ENCODE measurements at regions not wholly inside any gene's neighbourhood (a gene's known extent, or its start where the extent isn't known, plus 50 kb on each side); places are given as distances from the start of the nearest gene placed in this dataset.

DNA sequence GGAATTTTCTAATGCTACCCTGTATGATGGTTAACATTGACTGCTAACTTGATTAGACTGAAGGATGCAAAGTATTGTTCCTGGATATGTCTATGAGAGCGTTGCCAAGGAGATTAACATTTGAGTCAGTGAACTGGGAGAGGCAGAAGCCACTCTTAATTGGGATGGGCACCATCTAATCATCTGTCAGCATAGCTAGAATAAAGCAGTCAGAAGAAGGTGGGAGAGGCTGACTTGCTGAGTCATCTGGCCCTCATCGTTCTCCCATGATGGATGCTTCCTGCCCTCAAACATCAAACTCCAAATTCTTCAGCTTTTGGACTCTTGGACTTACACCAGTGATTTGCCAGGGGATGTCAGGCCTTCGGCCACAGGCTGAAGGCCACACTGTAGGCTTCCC, 878.5 kb downstream of the PCDH7 start:
- no peak for DNase-seq (ENCODE audit: low read depth)
- no peak overlapping the region for H3K4me3 ChIP-seq (ENCODE audit: low read length)
- H3K9ac ChIP-seq (ENCODE audit: low read length), result no peak overlapping the region
- H3K27me3 ChIP-seq (replicated peaks; ENCODE audit: control insufficient read depth, insufficient read depth, low read length), result no peaks in the 10 kb centered on the region
- H3K36me3 ChIP-seq (ENCODE audit: control insufficient read depth, insufficient read depth, low read length, severe bottlenecking), result no peaks in the 10 kb centered on the region
- H3K4me1 ChIP-seq (ENCODE audit: control insufficient read depth, insufficient read depth, low read length), result no peaks in the 10 kb centered on the region
- H3K9me3 ChIP-seq (ENCODE audit: control insufficient read depth, low read length), result no peaks in the 10 kb centered on the region

DNA sequence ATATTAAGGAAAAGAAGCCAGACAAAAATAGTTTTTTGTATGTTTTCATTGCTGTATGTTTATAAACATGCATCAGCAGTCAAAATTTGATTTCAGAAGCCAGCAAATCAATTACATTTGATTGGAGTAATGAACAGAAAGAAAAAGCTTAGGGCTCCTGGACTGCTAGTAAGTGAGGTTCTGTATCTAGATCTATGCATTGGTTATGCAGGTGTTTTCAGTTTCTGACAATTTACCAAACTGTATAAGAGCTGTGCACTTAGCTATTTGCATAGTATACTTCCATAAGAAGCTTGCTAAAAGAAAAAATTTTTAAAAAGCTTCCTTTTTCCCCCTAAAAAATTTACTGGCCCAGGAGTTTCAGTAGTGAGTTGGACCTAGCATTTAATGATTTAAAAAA, 881.6 kb downstream of the PCDH7 start:
- DNase-seq (ENCODE audit: low read depth), result no peak
- H3K27me3 ChIP-seq (replicated peaks; ENCODE audit: control insufficient read depth, insufficient read depth, low read length), result no peaks in the 10 kb centered on the region
- H3K36me3 ChIP-seq (ENCODE audit: control insufficient read depth, insufficient read depth, low read length, severe bottlenecking), result no peaks in the 10 kb centered on the region
- no peak overlapping the region for H3K4me3 ChIP-seq (ENCODE audit: low read length)
- no peaks in the 10 kb centered on the region for H3K4me1 ChIP-seq (ENCODE audit: control insufficient read depth, insufficient read depth, low read length)
- no peaks in the 10 kb centered on the region for H3K9me3 ChIP-seq (ENCODE audit: control insufficient read depth, low read length)
- no peak overlapping the region for H3K9ac ChIP-seq (ENCODE audit: low read length)

DNA sequence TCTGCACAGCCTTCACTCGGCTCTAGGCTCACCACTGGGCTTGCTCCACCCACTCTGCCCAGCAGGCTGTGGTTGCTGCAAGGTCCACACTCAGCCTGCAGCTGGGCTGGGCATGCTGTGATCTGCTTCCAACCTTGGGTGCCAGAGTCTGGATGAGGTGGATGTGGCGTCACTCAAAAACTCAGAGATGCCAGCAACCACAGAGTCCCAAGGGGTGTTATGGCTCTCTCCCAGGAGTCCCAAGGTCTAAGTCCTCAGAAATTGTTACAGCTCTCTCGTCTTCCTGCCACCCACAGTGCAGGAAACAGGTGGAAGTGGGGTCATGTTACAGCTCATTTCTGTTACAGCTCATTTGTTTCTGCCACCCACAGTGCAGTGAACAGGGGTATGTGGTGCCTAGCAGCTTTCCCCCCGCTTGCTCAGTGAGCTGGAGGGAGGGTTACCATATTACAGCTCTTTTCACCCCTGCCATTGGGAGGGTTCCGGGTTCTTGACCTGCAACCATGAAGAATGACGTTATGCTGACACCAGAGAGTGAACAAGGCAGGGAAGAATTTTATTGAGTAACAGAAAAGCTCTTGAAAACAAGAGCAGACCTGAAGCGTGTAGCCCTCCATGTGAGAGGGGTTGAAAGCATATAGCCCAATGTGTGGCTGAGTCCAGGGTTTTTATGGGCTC, 893.9 kb downstream of the PCDH7 start:
- H3K36me3 ChIP-seq (ENCODE audit: control insufficient read depth, insufficient read depth, low read length, severe bottlenecking), result no peaks in the 10 kb centered on the region
- H3K4me1 ChIP-seq (ENCODE audit: control insufficient read depth, insufficient read depth, low read length), result no peaks in the 10 kb centered on the region
- DNase-seq (ENCODE audit: low read depth), result no peak
- no peak overlapping the region for H3K4me3 ChIP-seq (ENCODE audit: low read length)
- no peaks in the 10 kb centered on the region for H3K9me3 ChIP-seq (ENCODE audit: control insufficient read depth, low read length)
- H3K27me3 ChIP-seq (replicated peaks; ENCODE audit: control insufficient read depth, insufficient read depth, low read length), result no peaks in the 10 kb centered on the region
- no peak overlapping the region for H3K9ac ChIP-seq (ENCODE audit: low read length)

DNA sequence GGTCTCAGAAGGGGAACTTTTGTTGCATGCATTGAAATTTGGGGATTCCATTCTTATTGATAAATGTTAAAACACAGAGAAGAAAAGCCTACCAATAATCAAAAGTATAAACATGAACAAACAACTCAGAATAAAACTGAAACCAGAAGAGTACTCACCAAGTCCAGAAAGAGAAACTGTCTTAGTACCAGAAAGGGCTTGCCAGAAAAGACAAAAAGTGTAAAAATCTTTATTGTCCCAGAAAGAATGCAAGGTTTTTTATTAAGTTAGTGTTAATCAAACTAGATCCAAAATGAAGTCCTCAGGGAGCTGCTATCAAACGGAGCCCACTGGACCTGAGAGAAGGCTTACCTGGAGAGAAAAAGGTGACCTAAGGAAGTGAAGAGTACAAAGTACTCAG, 897.5 kb downstream of the PCDH7 start:
- H3K4me1 ChIP-seq (ENCODE audit: control insufficient read depth, insufficient read depth, low read length), result no peaks in the 10 kb centered on the region
- DNase-seq (ENCODE audit: low read depth), result no peak
- no peaks in the 10 kb centered on the region for H3K27me3 ChIP-seq (replicated peaks; ENCODE audit: control insufficient read depth, insufficient read depth, low read length)
- H3K4me3 ChIP-seq (ENCODE audit: low read length), result no peak overlapping the region
- H3K9me3 ChIP-seq (ENCODE audit: control insufficient read depth, low read length), result no peaks in the 10 kb centered on the region
- H3K36me3 ChIP-seq (ENCODE audit: control insufficient read depth, insufficient read depth, low read length, severe bottlenecking), result no peaks in the 10 kb centered on the region
- H3K9ac ChIP-seq (ENCODE audit: low read length), result no peak overlapping the region

DNA sequence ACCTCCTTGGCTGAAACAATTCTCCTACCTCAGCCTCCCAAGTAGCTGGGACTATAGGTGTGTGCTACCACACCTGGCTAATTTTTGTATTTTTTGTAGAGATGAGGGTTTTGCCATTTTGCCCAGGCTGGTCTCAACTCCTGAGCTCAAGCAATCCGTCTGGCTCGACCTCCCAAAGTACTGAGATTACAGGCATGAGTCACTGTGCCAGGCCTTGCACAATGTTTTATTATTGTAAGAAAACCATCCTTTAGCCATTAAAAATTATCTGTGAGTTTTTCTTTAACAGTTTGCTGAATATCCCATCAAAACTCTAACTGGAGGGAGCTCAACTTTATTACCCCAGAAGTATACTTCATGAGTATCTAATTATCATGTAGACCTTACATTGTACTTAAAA, 900.3 kb downstream of the PCDH7 start:
- Histone ChIP-seq H3K9me3 (ENCODE audit: control insufficient read depth, low read length) (no peaks in the 10 kb centered on the region), H3K27me3 (replicated peaks; ENCODE audit: control insufficient read depth, insufficient read depth, low read length) (no peaks in the 10 kb centered on the region), H3K4me3 (ENCODE audit: low read length) (no peak overlapping the region), H3K4me1 (ENCODE audit: control insufficient read depth, insufficient read depth, low read length) (no peaks in the 10 kb centered on the region), H3K36me3 (ENCODE audit: control insufficient read depth, insufficient read depth, low read length, severe bottlenecking) (no peaks in the 10 kb centered on the region), H3K9ac (ENCODE audit: low read length) (no peak overlapping the region)
- peak; percentile 83 for DNase-seq (ENCODE audit: low read depth)

DNA sequence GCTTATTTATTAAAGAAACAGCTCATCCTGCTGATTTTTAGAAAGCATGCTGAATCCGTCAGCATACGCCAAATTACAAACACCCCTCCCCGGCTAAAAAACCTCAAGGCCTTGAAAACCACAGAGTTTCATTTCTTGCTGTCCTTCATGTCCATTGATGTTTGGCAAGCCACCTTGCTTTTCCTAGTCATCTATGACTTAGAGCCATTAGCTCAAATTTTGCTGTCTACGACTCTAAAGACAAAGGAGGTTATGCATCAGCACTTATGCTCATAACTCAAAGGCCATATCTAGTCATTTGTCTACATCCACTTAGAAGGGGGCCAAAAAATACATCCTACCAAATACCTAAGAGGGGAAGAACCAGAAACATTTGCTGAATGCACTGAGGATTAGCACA, 925.1 kb downstream of the PCDH7 start:
- Histone ChIP-seq H3K9me3 (ENCODE audit: control insufficient read depth, low read length) (no peaks in the 10 kb centered on the region), H3K4me1 (ENCODE audit: control insufficient read depth, insufficient read depth, low read length) (peaks cover 7% of the 10 kb centered on the region), H3K27me3 (replicated peaks; ENCODE audit: control insufficient read depth, insufficient read depth, low read length) (no peaks in the 10 kb centered on the region), H3K4me3 (ENCODE audit: low read length) (no peak overlapping the region), H3K9ac (ENCODE audit: low read length) (no peak overlapping the region), H3K36me3 (ENCODE audit: control insufficient read depth, insufficient read depth, low read length, severe bottlenecking) (no peaks in the 10 kb centered on the region)
- no peak for DNase-seq (ENCODE audit: low read depth)

DNA sequence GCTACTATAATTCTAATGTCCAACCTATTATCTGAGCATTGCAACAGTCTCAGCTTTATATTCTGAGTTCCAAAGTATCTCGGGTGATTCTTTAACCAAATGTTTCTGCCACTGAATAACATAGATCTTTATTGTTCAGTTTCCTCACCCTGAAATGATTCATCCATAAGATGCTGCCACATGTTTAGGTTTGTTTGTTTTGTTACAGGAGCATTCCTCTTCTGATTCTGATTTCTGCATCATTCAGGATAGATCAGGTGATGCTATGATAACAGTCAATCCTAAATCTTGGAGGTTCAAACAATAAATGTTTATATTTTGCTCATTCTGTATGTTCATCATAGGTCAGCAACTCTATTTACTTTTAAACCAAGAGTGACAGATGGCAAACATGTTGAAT, 927.6 kb downstream of the PCDH7 start:
- no peaks in the 10 kb centered on the region for H3K27me3 ChIP-seq (replicated peaks; ENCODE audit: control insufficient read depth, insufficient read depth, low read length)
- H3K4me1 ChIP-seq (ENCODE audit: control insufficient read depth, insufficient read depth, low read length), result peaks cover 7% of the 10 kb centered on the region
- H3K36me3 ChIP-seq (ENCODE audit: control insufficient read depth, insufficient read depth, low read length, severe bottlenecking), result no peaks in the 10 kb centered on the region
- H3K9me3 ChIP-seq (ENCODE audit: control insufficient read depth, low read length), result no peaks in the 10 kb centered on the region
- H3K4me3 ChIP-seq (ENCODE audit: low read length), result no peak overlapping the region
- no peak for DNase-seq (ENCODE audit: low read depth)
- H3K9ac ChIP-seq (ENCODE audit: low read length), result no peak overlapping the region

DNA sequence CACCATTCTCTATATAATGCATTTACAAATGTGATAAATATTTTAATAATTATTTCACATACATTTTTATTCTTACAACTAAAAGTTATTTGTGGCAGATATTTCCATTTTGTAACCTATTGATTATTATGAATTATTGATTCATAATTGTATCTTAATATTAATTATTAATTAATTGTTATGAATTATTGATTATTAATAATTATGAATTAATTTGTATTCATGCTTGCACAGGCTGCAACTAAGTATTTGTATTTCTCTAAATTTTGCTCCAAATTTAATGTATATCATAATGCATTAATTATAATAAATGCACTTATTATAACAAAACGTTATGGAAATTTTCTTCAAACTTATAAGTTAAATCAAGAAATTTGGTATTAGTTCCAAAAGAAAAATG, 929.7 kb downstream of the PCDH7 start:
- no peak for DNase-seq (ENCODE audit: low read depth)
- Histone ChIP-seq H3K9ac (ENCODE audit: low read length) (no peak overlapping the region), H3K4me1 (ENCODE audit: control insufficient read depth, insufficient read depth, low read length) (peaks cover 2% of the 10 kb centered on the region), H3K9me3 (ENCODE audit: control insufficient read depth, low read length) (no peaks in the 10 kb centered on the region), H3K4me3 (ENCODE audit: low read length) (no peak overlapping the region), H3K27me3 (replicated peaks; ENCODE audit: control insufficient read depth, insufficient read depth, low read length) (no peaks in the 10 kb centered on the region), H3K36me3 (ENCODE audit: control insufficient read depth, insufficient read depth, low read length, severe bottlenecking) (no peaks in the 10 kb centered on the region)

DNA sequence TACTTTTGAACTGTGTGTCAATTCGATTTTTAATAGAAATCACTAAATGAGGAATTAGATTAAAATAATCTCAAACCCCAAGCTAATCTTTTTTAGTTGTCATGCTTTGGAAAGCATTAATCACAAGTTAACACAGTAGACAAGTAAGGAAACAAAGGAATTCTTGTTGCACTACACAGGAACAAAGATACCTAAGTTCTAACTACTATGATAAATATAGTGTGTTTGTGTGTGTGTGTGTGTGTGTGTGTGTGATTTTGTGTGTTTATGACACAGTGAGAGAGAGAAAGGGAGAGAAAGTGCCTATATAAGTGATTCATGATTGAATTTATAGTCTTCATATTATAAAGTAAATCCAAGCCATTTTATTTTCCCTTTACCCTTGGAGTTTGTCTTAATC, 931.4 kb downstream of the PCDH7 start:
- DNase-seq (ENCODE audit: low read depth), result no peak
- H3K9me3 ChIP-seq (ENCODE audit: control insufficient read depth, low read length), result no peaks in the 10 kb centered on the region
- no peaks in the 10 kb centered on the region for H3K4me1 ChIP-seq (ENCODE audit: control insufficient read depth, insufficient read depth, low read length)
- no peak overlapping the region for H3K4me3 ChIP-seq (ENCODE audit: low read length)
- no peak overlapping the region for H3K9ac ChIP-seq (ENCODE audit: low read length)
- no peaks in the 10 kb centered on the region for H3K27me3 ChIP-seq (replicated peaks; ENCODE audit: control insufficient read depth, insufficient read depth, low read length)
- no peaks in the 10 kb centered on the region for H3K36me3 ChIP-seq (ENCODE audit: control insufficient read depth, insufficient read depth, low read length, severe bottlenecking)

DNA sequence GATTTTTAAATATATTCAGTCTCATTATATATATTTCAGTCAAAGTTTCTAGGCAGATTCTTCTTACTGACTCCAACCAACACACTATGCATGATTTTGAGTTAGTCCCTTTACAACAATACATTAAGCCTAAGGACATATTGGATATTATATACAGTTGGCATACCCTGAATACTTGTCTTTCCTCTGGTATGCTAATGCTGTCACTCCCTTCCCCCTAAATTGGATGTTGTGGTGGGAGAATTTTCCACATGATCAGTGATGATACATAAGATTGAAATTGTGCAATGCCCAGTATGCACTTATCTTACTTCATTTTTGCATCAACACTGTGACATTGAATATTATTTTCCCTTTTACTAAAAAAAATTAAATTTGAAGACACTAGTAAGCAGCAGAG, 935.2 kb downstream of the PCDH7 start:
- H3K27me3 ChIP-seq (replicated peaks; ENCODE audit: control insufficient read depth, insufficient read depth, low read length), result no peaks in the 10 kb centered on the region
- H3K36me3 ChIP-seq (ENCODE audit: control insufficient read depth, insufficient read depth, low read length, severe bottlenecking), result no peaks in the 10 kb centered on the region
- H3K4me1 ChIP-seq (ENCODE audit: control insufficient read depth, insufficient read depth, low read length), result peaks cover 5% of the 10 kb centered on the region
- no peaks in the 10 kb centered on the region for H3K9me3 ChIP-seq (ENCODE audit: control insufficient read depth, low read length)
- no peak overlapping the region for H3K9ac ChIP-seq (ENCODE audit: low read length)
- peak; percentile 69 for DNase-seq (ENCODE audit: low read depth)
- H3K4me3 ChIP-seq (ENCODE audit: low read length), result no peak overlapping the region

DNA sequence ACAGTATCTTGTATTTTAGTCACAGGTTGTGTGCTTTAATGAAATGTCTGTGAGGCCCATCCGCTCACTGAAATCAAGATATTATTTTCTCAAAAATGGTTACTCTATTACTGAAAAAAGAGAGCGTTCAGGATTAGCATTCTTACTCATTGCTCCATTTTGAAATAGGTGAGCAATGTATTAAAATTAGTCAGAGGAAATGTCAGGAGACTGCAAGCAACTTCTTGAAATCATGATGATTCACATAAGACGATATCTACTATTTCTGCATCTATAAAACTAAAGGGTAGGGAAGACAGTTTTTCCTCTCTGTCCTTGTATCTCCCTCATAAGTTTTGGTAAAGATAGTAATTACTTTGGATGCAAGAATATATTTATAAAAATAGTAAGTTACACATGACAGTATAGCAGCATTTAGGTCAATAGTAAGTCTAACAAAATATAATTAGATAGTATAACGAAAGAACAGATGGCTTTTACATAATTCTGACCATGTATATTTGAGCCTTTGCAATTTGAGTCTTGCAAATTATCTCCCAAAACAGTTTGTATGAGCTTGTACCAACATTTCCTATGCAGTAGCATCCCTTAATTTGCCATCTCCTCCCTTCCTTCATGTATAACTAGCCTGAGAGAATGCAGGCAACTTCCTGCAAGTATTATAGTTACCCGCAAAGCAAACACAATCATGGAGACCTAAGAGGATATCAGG, 937.8 kb downstream of the PCDH7 start:
- Histone ChIP-seq H3K36me3 (ENCODE audit: control insufficient read depth, insufficient read depth, low read length, severe bottlenecking) (no peaks in the 10 kb centered on the region), H3K4me3 (ENCODE audit: low read length) (no peak overlapping the region), H3K9me3 (ENCODE audit: control insufficient read depth, low read length) (no peaks in the 10 kb centered on the region), H3K4me1 (ENCODE audit: control insufficient read depth, insufficient read depth, low read length) (peaks cover 5% of the 10 kb centered on the region), H3K9ac (ENCODE audit: low read length) (no peak overlapping the region), H3K27me3 (replicated peaks; ENCODE audit: control insufficient read depth, insufficient read depth, low read length) (no peaks in the 10 kb centered on the region)
- peak; percentile 26 for DNase-seq (ENCODE audit: low read depth)

DNA sequence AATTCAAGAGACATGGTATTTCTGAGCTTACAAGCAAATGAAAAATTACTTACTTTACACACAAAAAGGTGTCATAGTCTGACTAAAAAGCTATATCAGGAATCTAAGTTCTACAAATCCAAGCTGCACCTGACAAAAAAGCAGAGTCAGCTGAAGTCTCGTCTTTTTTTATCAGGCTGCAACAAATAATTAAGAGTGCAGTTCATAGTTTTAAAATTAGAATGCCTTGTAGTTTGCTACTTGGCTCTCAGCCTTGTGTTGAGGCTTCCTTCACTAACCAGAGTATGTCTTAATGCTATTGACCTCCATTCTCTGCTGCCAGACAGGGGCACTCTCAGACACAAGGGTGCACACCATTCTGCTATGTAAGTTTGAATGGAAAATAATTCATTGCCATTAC, 940.7 kb downstream of the PCDH7 start:
- Histone ChIP-seq H3K4me1 (ENCODE audit: control insufficient read depth, insufficient read depth, low read length) (peaks cover 5% of the 10 kb centered on the region), H3K9ac (ENCODE audit: low read length) (no peak overlapping the region), H3K4me3 (ENCODE audit: low read length) (no peak overlapping the region), H3K9me3 (ENCODE audit: control insufficient read depth, low read length) (no peaks in the 10 kb centered on the region), H3K36me3 (ENCODE audit: control insufficient read depth, insufficient read depth, low read length, severe bottlenecking) (no peaks in the 10 kb centered on the region), H3K27me3 (replicated peaks; ENCODE audit: control insufficient read depth, insufficient read depth, low read length) (no peaks in the 10 kb centered on the region)
- no peak for DNase-seq (ENCODE audit: low read depth)

Measured in adipocyte (in vitro differentiated cells).